Neural cell (in vitro differentiated cells): ENCODE measurements at regions not wholly inside any gene's neighbourhood (a gene's known extent, or its start where the extent isn't known, plus 50 kb on each side); places are given as distances from the start of the nearest gene placed in this dataset.

Experiments
- CTCF ChIP-seq: fragments of 450-650 bp; IDR thresholded peaks from 2 replicates; pipeline ENCODE4 v1.5.1; 2014; ENCODE audit warnings: antibody characterized with exemption, mild to moderate bottlenecking, moderate library complexity; ENCODE audit not compliant: poor library complexity, severe bottlenecking
- POLR2AphosphoS5 ChIP-seq: IDR thresholded peaks from 2 replicates; pipeline ENCODE4 v1.6.1; 2012

- no peak for TF ChIP-seq POLR2AphosphoS5
- TF ChIP-seq CTCF, result no peak
Observed at GRCh38 chr2:235421618-235422017, 72.2 kb upstream of the AGAP1 start.
